ENCODE measurements at regions not wholly inside any gene's neighbourhood (a gene's known extent, or its start where the extent isn't known, plus 50 kb on each side); places are given as distances from the start of the nearest gene placed in this dataset.

DNA sequence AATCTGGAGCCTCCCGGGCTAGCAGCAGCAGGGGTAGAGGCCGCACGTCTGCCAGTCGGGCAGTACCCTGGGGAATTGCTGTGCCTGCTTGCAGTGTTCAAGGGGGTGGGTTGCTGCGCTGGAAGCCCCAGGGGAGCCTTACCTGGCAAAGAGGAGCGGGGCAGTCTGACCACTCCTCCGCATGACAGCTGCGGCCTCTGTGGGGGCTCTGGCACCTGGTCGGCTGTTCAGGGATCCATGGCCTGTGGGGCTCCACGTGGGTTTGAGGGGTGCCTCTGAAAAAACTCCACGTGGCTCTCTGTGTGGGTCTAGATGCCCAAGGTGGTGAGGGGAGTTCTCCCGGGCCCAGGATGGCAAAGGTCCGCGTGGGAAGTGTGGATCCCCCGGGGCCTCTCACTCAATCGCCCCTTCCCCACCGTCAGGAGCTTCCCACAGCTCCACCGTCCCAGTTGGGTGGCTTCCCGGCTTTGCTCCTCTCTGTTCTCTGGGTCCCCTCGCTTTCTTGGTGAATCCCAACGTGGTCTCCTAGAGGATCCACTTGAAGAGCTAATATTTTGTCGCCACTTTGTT lies 184.5 kb downstream of the EFHB start:
- H3K4me1 ChIP-seq (ENCODE audit: insufficient read depth, poor library complexity, severe bottlenecking): no peaks in the 10 kb centered on the region
- no peak for TF ChIP-seq CTCF (IDR thresholded peaks at IDR 0.05; ENCODE audit: poor library complexity, severe bottlenecking)
- H3K9me3 ChIP-seq (ENCODE audit: severe bottlenecking): peaks cover 1% of the 10 kb centered on the region
- no peak overlapping the region for H3K27ac ChIP-seq (ENCODE audit: poor library complexity, severe bottlenecking)
- H3K36me3 ChIP-seq (ENCODE audit: low read depth): no peaks in the 10 kb centered on the region
- H3K27me3 ChIP-seq (ENCODE audit: insufficient read depth, poor library complexity, severe bottlenecking): no peaks in the 10 kb centered on the region
- H3K4me3 ChIP-seq (ENCODE audit: severe bottlenecking): no peak overlapping the region
- ATAC-seq (ENCODE audit: low read depth): no peak
- DNase-seq (ENCODE audit: low spot score): no peak

GRCh38 chr3:19748782-19749447 lies 185.1 kb downstream of the EFHB start:
- peak; percentile 29 for DNase-seq (ENCODE audit: low spot score)
- ATAC-seq (ENCODE audit: low read depth): no peak
- Histone ChIP-seq H3K36me3 (ENCODE audit: low read depth) (no peaks in the 10 kb centered on the region), H3K27me3 (ENCODE audit: insufficient read depth, poor library complexity, severe bottlenecking) (no peaks in the 10 kb centered on the region), H3K4me3 (ENCODE audit: severe bottlenecking) (no peak overlapping the region), H3K27ac (ENCODE audit: poor library complexity, severe bottlenecking) (no peak overlapping the region), H3K4me1 (ENCODE audit: insufficient read depth, poor library complexity, severe bottlenecking) (no peaks in the 10 kb centered on the region), H3K9me3 (ENCODE audit: severe bottlenecking) (peaks cover 1% of the 10 kb centered on the region)
- TF ChIP-seq CTCF (IDR thresholded peaks at IDR 0.05; ENCODE audit: poor library complexity, severe bottlenecking): no peak

DNA sequence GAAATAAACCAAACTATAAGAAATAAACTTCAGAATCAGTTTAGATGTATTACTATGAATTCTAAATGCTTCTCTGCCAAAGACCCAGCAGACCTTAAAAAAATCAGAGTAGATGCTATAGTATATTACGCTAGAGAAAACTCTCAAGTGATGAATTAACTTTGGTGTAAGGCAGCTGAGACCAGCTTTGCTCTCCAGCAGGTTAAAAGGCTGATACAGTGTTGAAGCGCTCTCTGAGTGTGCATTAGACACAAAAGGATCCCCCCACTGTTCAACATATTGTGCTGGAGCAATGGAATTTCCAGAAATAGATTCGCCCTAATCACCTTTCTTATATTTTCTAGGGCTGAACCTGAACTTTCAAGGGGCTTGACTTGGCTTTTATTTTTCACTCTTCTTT lies 190.0 kb downstream of the EFHB start:
- TF ChIP-seq CTCF (IDR thresholded peaks at IDR 0.05; ENCODE audit: poor library complexity, severe bottlenecking): no peak
- DNase-seq (ENCODE audit: low spot score) (no peak), ATAC-seq (ENCODE audit: low read depth) (no peak)
- H3K4me3 ChIP-seq (ENCODE audit: severe bottlenecking): no peak overlapping the region
- H3K4me1 ChIP-seq (ENCODE audit: insufficient read depth, poor library complexity, severe bottlenecking): no peaks in the 10 kb centered on the region
- H3K9me3 ChIP-seq (ENCODE audit: severe bottlenecking): peaks cover 1% of the 10 kb centered on the region
- no peaks in the 10 kb centered on the region for H3K36me3 ChIP-seq (ENCODE audit: low read depth)
- H3K27ac ChIP-seq (ENCODE audit: poor library complexity, severe bottlenecking): no peak overlapping the region
- H3K27me3 ChIP-seq (ENCODE audit: insufficient read depth, poor library complexity, severe bottlenecking): no peaks in the 10 kb centered on the region

GRCh38 chr3:19742935-19743334 lies 191.1 kb downstream of the EFHB start:
- no peak overlapping the region for H3K4me3 ChIP-seq (ENCODE audit: severe bottlenecking)
- TF ChIP-seq CTCF (IDR thresholded peaks at IDR 0.05; ENCODE audit: poor library complexity, severe bottlenecking): no peak

GRCh38 chr3:19739504-19739903 lies 194.5 kb downstream of the EFHB start:
- Histone ChIP-seq H3K9me3 (ENCODE audit: severe bottlenecking) (no peaks in the 10 kb centered on the region), H3K4me3 (ENCODE audit: severe bottlenecking) (no peak overlapping the region), H3K36me3 (ENCODE audit: low read depth) (no peaks in the 10 kb centered on the region), H3K27ac (ENCODE audit: poor library complexity, severe bottlenecking) (no peak overlapping the region), H3K4me1 (ENCODE audit: insufficient read depth, poor library complexity, severe bottlenecking) (no peaks in the 10 kb centered on the region), H3K27me3 (ENCODE audit: insufficient read depth, poor library complexity, severe bottlenecking) (no peaks in the 10 kb centered on the region)
- DNase-seq (ENCODE audit: low spot score): no peak
- no peak for ATAC-seq (ENCODE audit: low read depth)
- no peak for TF ChIP-seq CTCF (IDR thresholded peaks at IDR 0.05; ENCODE audit: poor library complexity, severe bottlenecking)

More at GRCh38 chr3:19742935-19743334, 191.1 kb downstream of the EFHB start:
- H3K27ac ChIP-seq (ENCODE audit: poor library complexity, severe bottlenecking): no peak overlapping the region
- DNase-seq (ENCODE audit: low spot score) (no peak), ATAC-seq (ENCODE audit: low read depth) (no peak)
- no peaks in the 10 kb centered on the region for H3K4me1 ChIP-seq (ENCODE audit: insufficient read depth, poor library complexity, severe bottlenecking)
- H3K9me3 ChIP-seq (ENCODE audit: severe bottlenecking): no peaks in the 10 kb centered on the region
- no peaks in the 10 kb centered on the region for H3K36me3 ChIP-seq (ENCODE audit: low read depth)
- no peaks in the 10 kb centered on the region for H3K27me3 ChIP-seq (ENCODE audit: insufficient read depth, poor library complexity, severe bottlenecking)
